Bronchial epithelial cell (primary cell): ENCODE measurements at regions not wholly inside any gene's neighbourhood (a gene's known extent, or its start where the extent isn't known, plus 50 kb on each side); places are given as distances from the start of the nearest gene placed in this dataset.

ENCODE experiments used
- DNase-seq: peaks from one replicate; pipeline ENCODE4 v3.0.0-alpha.2; 2010; ENCODE audit warnings: low read depth
- FAIRE-seq: peaks from 2 replicates; lab custom pipeline; 2011; peaks lifted over from hg19 to GRCh38; lab: Jason Lieb, UNC
- H3K27me3 ChIP-seq: 2 replicates; pipeline ENCODE4 v1.5.1; 2011; ENCODE audit warnings: low read length; ENCODE audit not compliant: control insufficient read depth, insufficient read depth
- H3K36me3 ChIP-seq: 2 replicates; pipeline ENCODE4 v1.5.1; 2011; ENCODE audit warnings: low read length; ENCODE audit not compliant: control insufficient read depth, insufficient read depth
- H3K4me3 ChIP-seq: 2 replicates; pipeline ENCODE4 v1.5.1; 2011; ENCODE audit warnings: mild to moderate bottlenecking, low read depth, low read length, control low read depth
- CTCF ChIP-seq: IDR thresholded peaks from 2 replicates; pipeline ENCODE4 v1.5.1; 2011; ENCODE audit warnings: mild to moderate bottlenecking, moderate library complexity, low read length, control low read depth, inconsistent platforms; ENCODE audit not compliant: insufficient read depth, severe bottlenecking

- FAIRE-seq (peak; percentile 97), DNase-seq (peak; percentile 98)
- no peaks in the 10 kb centered on the region for H3K27me3 ChIP-seq
- H3K36me3 ChIP-seq, result no peaks in the 10 kb centered on the region
- no peak overlapping the region for H3K4me3 ChIP-seq
- TF ChIP-seq CTCF, result no peak
Observed at GRCh38 chr12:9347328-9348127, 139.3 kb upstream of the PZP start.

- Histone ChIP-seq H3K36me3 (no peaks in the 10 kb centered on the region), H3K4me3 (no peak overlapping the region), H3K27me3 (no peaks in the 10 kb centered on the region)
- no peak for TF ChIP-seq CTCF
- peak; percentile 58 for FAIRE-seq
- no peak for DNase-seq
Observed at GRCh38 chr12:9346866-9347327, 138.7 kb upstream of the PZP start.

- no peak for FAIRE-seq
- DNase-seq, result no peak
- H3K4me3 ChIP-seq, result no peak overlapping the region
- TF ChIP-seq CTCF, result no peak
- H3K27me3 ChIP-seq, result no peaks in the 10 kb centered on the region
- no peaks in the 10 kb centered on the region for H3K36me3 ChIP-seq
Observed at GRCh38 chr12:9345171-9345570, 137.0 kb upstream of the PZP start.

GRCh38 chr12:9344541-9344940 lies 136.3 kb upstream of the PZP start:
- FAIRE-seq (no peak), DNase-seq (no peak)
- Histone ChIP-seq H3K36me3 (no peaks in the 10 kb centered on the region), H3K27me3 (no peaks in the 10 kb centered on the region), H3K4me3 (no peak overlapping the region)
- TF ChIP-seq CTCF, result no peak

- no peaks in the 10 kb centered on the region for H3K36me3 ChIP-seq
- no peak for FAIRE-seq
Observed at GRCh38 chr12:9343731-9344130, 135.5 kb upstream of the PZP start.

More at GRCh38 chr12:9343731-9344130, 135.5 kb upstream of the PZP start:
- H3K27me3 ChIP-seq, result no peaks in the 10 kb centered on the region
- no peak for DNase-seq
- TF ChIP-seq CTCF, result no peak
- no peak overlapping the region for H3K4me3 ChIP-seq
